KMS-11 (cell line): ENCODE measurements at regions not wholly inside any gene's neighbourhood (a gene's known extent, or its start where the extent isn't known, plus 50 kb on each side); places are given as distances from the start of the nearest gene placed in this dataset.

Experiments used
- H2AFZ ChIP-seq: fragments of 200-600 bp; sonication (generic); 2 replicates; pipeline ENCODE4 v1.6.1; 2016; ENCODE audit warnings: antibody characterized with exemption, mixed run types, low read depth
- H3K27ac ChIP-seq: fragments of 200-600 bp; sonication (generic); 2 replicates; pipeline ENCODE4 v1.6.1; 2016; ENCODE audit warnings: mild to moderate bottlenecking, mixed run types
- H3K27me3 ChIP-seq: fragments of 200-600 bp; sonication (generic); 2 replicates; pipeline ENCODE4 v1.6.1; 2017; ENCODE audit warnings: mild to moderate bottlenecking, low read depth, mixed run types, moderate library complexity; ENCODE audit not compliant: insufficient read depth
- H3K36me3 ChIP-seq: fragments of 200-600 bp; sonication (generic); 2 replicates; pipeline ENCODE4 v1.6.1; 2017; ENCODE audit warnings: mild to moderate bottlenecking, mixed run types; ENCODE audit not compliant: insufficient read depth
- H3K4me1 ChIP-seq: fragments of 200-600 bp; sonication (generic); 2 replicates; pipeline ENCODE4 v1.6.1; 2016; ENCODE audit warnings: mild to moderate bottlenecking, low read depth, mixed run types; ENCODE audit not compliant: poor library complexity, severe bottlenecking
- H3K4me2 ChIP-seq: fragments of 200-600 bp; sonication (generic); 2 replicates; pipeline ENCODE4 v1.7.0; 2016; ENCODE audit warnings: mild to moderate bottlenecking, mixed run types
- H3K4me3 ChIP-seq: fragments of 200-600 bp; sonication (generic); IDR thresholded peaks from 2 replicates; pipeline ENCODE4 v1.6.1; 2017; ENCODE audit warnings: low read depth, low read length, mixed read lengths; ENCODE audit not compliant: insufficient read depth
- H3K79me2 ChIP-seq: fragments of 200-600 bp; sonication (generic); 2 replicates; pipeline ENCODE4 v1.6.1; 2016; ENCODE audit warnings: low read depth, mixed run types; ENCODE audit not compliant: insufficient read depth
- H3K9ac ChIP-seq: fragments of 200-600 bp; sonication (generic); 2 replicates; pipeline ENCODE4 v1.6.1; 2016; ENCODE audit warnings: mild to moderate bottlenecking, mixed run types
- H4K20me1 ChIP-seq: fragments of 200-600 bp; sonication (generic); 2 replicates; pipeline ENCODE4 v1.6.1; 2016; ENCODE audit warnings: mild to moderate bottlenecking, mixed run types; ENCODE audit not compliant: insufficient read depth
- CTCF ChIP-seq: fragments of 200-600 bp; sonication (generic); conservative IDR thresholded peaks from 2 replicates; pipeline ENCODE4 v1.6.1; 2017; ENCODE audit warnings: low read depth, mild to moderate bottlenecking, antibody characterized with exemption, low read length, moderate library complexity, mixed read lengths

GRCh38 chr21:45338311-45339017 lies 50.8 kb upstream of the POFUT2 start:
- Histone ChIP-seq H3K36me3 (no peaks in the 10 kb centered on the region), H3K79me2 (no peaks in the 10 kb centered on the region), H3K4me2 (no peak overlapping the region), H3K27me3 (peaks cover 68% of the 10 kb centered on the region), H4K20me1 (no peaks in the 10 kb centered on the region), H3K9ac (no peak overlapping the region), H2AFZ (no peak overlapping the region), H3K27ac (no peak overlapping the region), H3K4me1 (no peaks in the 10 kb centered on the region), H3K4me3 (no peak overlapping the region)
- TF ChIP-seq CTCF = no peak

- TF ChIP-seq CTCF = no peak
- H3K27me3 ChIP-seq = peaks cover 68% of the 10 kb centered on the region
- H3K27ac ChIP-seq = no peak overlapping the region
- no peak overlapping the region for H3K4me2 ChIP-seq
- no peaks in the 10 kb centered on the region for H3K79me2 ChIP-seq
- H4K20me1 ChIP-seq = no peaks in the 10 kb centered on the region
- no peak overlapping the region for H2AFZ ChIP-seq
- H3K4me3 ChIP-seq = no peak overlapping the region
- H3K9ac ChIP-seq = no peak overlapping the region
- H3K4me1 ChIP-seq = no peaks in the 10 kb centered on the region
- no peaks in the 10 kb centered on the region for H3K36me3 ChIP-seq
These were observed 52.0 kb upstream of the POFUT2 start for GRCh38 chr21:45339421-45340402.

- Histone ChIP-seq H3K36me3 (no peaks in the 10 kb centered on the region), H2AFZ (no peak overlapping the region), H3K4me2 (no peak overlapping the region), H3K4me3 (no peak overlapping the region), H3K79me2 (no peaks in the 10 kb centered on the region), H3K9ac (no peak overlapping the region), H4K20me1 (no peaks in the 10 kb centered on the region), H3K27ac (no peak overlapping the region), H3K4me1 (no peaks in the 10 kb centered on the region), H3K27me3 (peaks cover 72% of the 10 kb centered on the region)
- no peak for TF ChIP-seq CTCF
These were observed 52.8 kb upstream of the POFUT2 start for GRCh38 chr21:45340515-45340914.

- Histone ChIP-seq H3K79me2 (no peaks in the 10 kb centered on the region), H3K4me2 (no peak overlapping the region), H2AFZ (no peak overlapping the region), H4K20me1 (no peaks in the 10 kb centered on the region), H3K9ac (no peak overlapping the region), H3K4me1 (no peaks in the 10 kb centered on the region), H3K4me3 (no peak overlapping the region), H3K36me3 (no peaks in the 10 kb centered on the region), H3K27me3 (peaks cover 73% of the 10 kb centered on the region), H3K27ac (no peak overlapping the region)
- TF ChIP-seq CTCF = no peak
These were observed 53.6 kb upstream of the POFUT2 start for GRCh38 chr21:45341261-45341660.
